ENCODE measurements at regions not wholly inside any gene's neighbourhood (a gene's known extent, or its start where the extent isn't known, plus 50 kb on each side); places are given as distances from the start of the nearest gene placed in this dataset.

DNA sequence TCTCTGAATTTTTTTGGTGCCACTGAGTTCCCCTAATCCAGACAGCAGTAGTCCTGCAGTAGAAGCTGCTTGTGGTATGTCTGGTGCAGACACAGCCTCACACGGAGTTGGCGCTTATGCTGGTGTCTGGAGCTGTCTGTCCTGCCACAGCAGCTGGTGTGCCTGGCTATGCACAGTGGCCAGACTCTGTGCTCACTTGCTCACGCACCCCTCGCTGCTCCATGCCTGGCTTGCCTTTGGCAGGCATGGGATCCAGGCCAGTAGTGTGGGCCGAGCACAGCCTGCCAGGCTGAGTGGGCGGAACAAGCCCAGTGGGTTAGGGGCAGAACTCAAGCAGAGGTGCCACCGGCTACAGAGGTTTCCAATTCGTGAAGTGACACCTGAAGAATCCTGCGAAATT, 845.9 kb upstream of the PCDH9 start:
- no peak for DNase-seq

DNA sequence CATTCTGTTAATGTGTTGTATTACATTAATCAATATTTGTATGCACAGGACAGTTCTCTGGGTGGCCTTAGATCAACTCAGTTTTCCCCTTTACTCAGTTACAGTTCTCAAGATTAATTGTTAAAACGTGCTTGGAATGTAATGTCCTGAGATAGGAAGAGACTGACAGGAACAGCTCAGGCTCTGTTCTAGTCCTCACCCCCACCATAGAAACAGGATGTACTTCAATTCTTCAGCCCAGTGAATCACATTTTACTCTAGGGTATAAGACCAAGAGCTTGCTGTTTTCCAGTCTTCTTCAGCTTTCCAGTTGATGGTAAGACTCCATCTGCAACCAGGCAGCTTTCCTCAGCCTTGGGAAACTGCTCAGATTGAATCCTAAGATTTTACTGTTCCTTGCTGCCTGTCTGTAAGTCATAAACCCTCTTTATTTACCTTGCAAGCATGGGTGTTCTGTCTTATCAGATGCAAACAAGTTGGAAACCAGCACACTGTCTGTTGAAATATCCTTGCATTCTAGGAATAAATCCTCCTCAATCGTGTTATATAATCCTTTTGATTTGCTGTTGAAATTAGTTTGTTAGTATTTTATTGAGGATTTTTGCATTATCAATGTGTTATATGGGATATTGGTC, 836.9 kb upstream of the PCDH9 start:
- DNase-seq, result no peak

DNA sequence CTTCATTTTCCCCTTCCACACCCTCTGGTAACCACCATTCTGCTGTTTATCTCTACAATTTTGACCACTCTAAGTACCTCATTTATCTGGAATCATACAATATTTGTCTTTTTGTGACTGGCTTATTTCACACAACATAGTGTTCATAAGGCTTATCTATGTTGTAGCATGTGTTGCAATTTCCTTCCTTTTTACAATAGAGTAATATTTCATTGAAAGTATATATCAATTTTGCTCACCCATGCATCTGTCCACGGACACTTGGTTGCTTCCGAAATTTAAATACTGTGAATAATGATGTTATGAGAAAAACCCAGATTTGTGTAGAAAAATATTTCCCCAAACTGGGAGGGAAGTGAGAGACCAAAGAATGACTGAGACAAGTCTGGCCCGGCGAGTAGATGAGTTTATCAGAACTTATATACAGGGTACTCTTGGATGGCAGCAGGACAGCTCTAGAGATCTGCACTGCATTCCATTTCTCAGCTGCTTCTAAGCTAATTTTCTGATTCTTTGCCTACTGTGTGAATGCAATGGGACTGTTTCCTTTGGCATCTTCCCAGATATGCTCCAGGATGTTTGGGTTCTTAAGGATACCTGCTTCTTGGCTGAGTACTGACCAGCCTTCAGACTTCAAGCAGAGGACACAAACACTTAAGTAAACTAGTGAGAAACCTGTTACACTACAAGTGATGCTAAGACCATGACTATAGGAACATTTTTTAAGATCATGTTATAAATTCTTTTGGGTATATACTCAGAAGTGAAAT, 834.0 kb upstream of the PCDH9 start:
- DNase-seq, result no peak

DNA sequence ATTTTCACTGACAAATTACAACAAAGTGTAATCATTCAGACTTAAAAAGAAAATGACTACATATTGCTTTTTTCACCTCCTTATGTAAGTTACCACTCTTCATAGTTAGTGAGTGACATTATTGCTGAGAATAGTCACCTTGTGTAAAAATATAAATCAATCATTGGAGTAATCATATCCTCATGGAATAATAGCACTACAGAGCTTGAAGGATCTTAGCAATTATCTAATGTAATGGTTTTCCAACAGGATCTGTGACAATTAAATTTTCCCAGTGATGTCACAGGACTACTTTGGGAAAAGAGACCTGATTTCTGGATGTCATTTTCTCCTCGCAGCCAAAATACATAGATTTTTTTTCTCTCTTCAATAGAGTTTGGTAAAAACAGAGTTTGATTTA, 833.0 kb upstream of the PCDH9 start:
- no peak for DNase-seq

DNA sequence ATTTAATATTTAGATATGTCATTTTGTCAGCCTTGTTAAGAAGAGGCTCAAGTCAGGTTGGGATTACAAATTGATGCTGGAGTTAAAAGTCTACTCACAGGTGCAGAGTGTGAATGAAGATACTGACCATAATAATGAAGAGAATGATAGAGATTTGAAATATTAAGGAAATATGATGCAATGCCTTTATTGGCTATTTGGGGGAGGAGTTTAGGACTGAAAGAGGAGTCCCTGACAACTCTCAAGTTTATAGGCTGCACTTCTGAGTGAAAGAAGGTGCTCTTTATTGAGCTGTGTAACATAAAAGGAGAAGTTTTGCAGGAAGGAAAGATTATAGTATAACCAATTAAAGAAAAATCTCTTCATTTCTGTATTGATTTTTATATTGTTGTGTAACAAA, 827.7 kb upstream of the PCDH9 start:
- no peak for DNase-seq

DNA sequence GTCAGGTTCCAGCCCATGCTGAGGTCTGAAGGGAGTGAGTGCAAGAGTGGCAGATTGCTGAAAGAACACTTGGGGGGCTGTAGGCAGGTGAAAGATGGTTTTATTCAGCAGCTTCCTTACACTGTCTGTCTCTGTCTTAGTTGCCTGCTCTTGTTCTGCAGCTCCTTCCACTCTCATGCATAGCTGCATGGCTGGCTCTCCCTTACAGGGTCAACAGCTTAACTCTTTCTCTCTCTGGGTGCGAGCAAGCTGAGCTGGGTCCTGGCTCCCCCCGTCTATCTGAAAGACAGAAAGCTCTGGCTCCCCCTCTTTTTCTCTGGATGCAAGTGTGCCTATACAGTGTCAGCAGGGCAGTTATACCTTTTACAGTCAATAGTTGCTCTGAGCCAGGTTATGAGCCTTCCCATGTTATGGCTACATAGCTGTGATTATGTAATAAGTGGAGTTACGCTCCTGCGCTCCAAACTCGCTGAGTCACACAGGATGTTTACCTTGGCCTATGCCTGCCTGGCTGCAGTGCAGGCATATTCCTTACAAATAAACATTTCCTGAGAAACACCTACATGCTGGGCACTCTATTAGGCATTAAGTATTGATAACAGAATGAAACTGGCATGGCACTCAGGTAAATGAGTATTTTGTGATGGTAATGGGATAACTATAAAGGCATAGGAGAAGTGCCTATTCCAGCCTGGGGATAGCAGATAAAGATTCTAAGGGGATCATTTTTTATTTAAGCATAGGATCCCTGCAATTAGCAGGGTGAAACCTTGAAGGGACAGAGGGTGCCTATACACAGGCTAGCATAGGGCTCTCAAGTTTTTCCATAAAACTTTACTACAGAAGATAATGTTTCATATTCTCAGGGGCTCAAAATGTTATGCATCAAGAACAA, 826.9 kb upstream of the PCDH9 start:
- DNase-seq, result no peak

DNA sequence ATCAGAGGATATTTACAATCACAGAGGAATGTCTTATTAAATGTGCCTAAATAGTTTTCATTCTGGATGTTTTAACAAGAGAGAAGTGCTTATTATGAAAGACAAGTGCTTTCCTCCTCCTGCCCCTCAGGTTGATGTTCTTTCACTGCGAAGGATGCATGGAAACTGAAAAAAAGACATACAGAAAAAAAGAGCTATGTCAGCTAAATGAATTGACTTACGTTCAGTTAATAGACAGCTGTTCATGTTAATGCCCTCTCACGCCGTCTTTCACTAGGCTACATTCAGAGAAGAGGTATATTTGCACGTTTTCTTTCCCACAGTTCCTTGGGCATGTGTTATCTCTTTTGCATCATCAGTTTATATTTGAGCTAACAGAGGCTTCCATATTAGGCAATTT, 821.8 kb upstream of the PCDH9 start:
- DNase-seq, result no peak

DNA sequence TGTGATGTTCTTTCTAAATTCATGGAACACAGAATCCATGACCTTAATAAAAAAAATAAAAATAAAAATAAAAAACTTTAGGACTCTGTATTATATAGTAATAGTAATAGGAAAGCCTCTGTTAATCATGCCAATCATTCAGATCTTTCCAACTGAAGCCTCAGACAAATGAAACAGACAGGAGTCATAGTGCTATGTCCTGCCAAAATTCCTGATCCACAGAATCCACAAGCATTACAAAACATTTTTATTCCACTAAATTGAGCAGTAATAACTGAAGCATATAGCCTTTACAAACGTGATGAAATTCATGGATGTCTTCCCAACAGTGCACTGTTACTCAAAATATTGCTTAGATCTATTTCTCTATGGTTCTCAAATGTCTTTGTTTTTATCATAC, 820.6 kb upstream of the PCDH9 start:
- DNase-seq, result no peak

DNA sequence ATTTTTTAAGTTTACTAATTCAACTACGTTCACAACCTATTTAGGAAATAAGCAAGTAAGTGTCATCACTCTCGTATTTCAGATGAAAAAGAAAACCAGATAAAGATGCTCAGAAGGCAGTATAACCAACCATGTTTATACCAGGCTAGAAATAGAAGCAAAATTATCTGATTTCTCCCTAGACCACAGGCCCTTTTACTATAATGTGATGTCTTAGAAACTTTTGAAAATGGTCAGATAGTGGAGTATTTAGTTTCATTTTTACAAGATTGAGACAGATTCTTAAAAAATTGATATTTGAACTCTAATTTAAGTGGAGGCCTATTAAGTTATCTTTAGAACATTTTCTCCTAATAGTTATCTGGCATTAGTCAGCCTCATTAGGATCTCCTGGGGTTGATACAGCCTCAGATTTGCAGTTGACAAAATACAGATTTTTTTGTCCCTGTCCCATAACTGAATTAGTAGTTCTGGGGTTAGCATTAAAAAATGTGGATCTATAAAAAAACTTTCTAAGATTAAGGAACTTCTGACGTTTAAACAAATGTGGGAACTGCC, 818.7 kb upstream of the PCDH9 start:
- DNase-seq, result no peak

DNA sequence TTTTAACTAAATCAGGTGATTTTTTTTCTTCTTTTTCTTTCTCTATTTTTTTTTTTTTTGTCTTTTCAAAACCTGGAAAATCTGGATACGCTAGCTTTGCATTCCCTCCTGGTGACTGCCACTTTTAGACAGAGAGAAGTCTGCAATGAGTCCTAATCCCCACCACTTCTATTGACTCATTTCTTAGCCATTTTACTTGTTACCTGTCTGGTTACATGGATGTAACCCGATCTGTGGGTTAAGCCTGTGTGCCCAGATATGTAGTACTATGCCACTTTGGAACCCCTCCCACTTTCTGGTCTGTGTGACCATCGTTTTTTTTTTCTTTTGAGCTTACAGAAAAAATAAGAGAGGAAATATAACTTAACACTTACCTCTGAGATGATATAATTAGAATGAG, 817.8 kb upstream of the PCDH9 start:
- no peak for DNase-seq

DNA sequence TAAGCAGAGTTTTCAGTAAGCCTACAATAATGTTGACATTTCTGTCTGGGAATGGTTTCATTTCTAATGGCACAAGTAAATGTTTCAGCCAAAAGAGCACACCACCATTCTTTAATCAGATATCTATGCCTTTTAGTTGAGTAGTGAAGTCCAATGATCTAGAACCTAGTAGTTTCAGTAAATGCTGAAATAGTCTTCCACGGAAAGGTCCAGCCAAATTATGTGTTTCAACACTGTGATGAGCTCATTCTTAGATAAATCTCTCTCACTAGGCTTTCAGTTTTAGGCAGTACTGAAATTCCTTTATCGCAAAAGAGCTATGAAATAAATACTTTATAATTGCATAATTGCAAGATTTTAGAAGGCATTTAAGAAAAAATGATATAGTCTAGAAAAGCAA, 816.8 kb upstream of the PCDH9 start:
- no peak for DNase-seq

DNA sequence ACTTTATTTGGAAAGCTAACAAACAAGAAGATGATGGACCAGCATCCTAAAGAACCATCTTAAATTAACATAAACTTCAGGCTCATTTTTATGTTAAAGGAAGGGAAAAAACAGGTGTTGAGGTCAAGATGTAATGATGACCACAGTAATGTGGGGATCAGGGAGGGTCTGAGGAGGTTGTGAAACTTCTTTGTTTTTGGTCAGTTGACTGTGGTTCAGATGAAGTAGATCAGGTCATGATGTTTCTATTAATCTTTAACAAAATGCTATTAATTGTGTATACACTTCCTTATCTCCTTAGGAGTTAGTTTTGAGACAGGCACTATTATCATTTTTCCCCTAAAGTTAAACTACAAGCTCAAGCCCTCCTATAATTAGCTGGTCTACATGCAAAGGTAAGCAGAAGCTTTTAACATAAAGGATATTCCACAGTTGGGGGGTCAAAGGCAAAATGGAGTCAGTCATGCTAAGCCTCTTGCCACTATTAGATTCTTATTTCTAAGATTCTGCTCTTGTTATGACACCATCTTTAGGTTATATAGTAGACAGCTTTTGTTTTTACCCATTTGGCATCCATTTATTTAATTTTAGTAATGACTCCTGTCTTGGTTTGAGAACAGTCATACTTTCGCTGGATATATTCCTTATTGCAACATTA, 800.1 kb upstream of the PCDH9 start:
- no peak for DNase-seq

DNA sequence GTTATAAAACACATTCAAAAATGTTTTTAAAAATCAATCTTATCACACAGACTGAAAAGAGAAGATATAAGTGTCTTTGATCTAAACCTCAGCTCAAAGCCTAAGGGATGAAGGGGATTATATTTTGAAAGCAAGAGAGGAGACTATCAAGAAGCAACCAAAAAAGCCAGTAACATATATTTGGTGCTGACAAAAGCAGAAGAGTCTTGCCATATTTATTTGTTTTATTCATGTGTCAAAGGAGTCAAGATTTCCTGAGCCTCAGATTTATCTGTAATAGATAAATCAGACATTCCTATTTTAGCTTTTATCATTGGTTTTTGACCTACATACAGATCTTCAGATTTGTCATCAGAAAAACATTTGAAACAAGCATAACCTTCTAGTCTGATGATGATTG, 798.6 kb upstream of the PCDH9 start:
- DNase-seq, result no peak

DNA sequence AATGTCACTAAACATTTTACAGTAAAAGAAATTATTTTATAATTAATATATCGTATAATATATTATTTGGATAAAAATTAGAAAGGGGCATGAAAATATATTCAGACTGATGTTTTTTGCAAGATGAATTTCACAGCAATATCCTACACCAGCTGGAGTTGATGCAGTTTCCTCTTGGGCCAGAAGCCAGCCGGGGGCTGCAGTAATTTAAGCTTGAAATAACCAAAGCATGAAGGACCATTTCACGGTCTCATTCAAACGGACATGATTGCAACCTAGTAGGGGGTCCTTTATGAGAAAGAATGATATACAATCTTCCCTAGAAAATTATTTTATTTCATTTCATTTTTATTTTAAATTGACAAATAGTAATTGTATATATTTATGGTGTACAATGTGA, 797.2 kb upstream of the PCDH9 start:
- DNase-seq, result no peak

DNA sequence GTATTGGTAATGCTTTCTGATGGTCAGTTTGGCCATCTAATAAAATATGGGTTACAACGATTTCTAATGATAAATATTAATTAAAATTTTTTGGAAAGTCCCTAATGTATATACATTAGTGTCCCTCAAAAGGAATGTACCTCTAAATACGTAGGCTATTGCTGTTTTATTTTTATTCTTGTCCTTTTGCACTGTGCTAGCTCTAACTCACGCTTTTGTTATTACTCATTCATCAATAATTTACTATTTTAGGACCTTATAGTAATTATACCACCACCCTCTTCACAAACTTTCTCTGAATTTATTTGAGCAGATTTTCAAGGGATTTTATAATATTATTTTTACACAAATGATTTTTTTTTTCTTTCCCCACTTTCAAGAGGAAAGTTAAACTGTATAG, 795.9 kb upstream of the PCDH9 start:
- DNase-seq, result no peak

DNA sequence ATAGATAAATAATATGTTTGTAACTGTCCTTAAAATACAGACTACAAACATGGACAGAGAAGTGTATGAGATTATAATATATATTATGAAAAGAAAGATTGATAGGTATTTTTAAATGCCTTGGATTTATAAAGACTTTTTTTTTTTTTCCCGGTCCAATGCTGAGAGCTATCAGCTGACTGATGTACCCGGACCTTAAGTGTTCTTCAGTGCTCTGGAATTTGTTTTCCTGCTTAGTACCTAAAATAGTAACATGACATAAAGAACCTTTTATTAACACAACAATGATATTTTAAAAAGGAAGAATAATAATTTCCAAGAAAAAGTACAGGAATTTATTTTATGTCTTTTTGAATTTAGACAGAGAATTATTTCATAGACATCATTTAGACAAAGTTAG, 795.5 kb upstream of the PCDH9 start:
- DNase-seq, result no peak

DNA sequence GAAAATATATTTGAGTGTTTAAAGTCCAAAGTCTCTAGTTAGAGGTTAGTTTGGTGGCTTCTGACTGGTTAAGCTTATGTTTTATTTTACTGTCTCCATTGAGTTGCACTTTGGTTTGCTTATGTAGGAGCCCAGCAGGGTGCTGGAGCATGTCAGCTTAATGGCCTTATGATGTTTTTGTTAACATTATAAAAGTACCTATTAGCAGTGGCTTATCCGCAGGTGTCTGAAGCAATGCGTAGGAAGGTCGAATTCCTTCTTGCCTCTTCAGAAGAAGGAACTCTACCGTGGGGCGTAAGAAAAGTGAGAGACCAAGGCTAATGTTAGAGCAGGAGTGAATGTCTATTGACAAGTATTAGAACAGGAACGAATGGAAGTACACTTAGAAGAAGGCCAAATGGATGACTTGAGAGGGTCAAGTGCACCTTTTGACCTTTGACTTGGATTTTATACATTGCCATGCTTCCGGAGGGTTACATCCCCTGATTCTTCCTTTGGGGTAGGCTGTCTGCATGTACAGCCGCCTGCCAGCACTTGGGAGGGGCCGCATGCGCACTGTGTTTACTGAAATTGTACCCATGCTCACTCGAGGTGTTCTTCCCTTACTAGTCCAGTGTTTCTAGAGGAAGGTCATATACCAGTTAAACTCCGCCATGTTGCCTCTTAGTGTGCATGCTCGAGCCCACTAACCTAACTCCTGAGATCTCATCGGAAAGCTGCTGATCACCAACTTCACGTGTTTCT, 793.9 kb upstream of the PCDH9 start:
- no peak for DNase-seq

DNA sequence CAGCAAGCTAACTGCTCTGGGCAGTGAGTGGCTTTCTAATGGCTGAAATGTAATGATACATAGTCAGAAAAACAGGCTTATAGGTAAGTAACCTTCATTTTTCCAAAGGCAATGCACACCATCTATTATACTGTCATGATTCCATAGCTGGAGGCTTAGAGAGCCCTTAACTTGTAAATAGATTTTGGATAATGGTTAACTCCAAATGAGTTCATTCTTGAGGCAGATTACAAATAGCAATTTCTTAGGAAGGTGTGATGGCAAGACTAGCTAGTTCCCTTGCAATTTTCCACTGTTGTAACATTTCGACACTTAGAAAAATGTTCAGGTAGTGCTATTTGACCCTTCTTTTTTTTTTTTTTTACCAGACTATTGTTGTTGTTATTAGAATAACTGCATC, 789.8 kb upstream of the PCDH9 start:
- DNase-seq, result no peak

DNA sequence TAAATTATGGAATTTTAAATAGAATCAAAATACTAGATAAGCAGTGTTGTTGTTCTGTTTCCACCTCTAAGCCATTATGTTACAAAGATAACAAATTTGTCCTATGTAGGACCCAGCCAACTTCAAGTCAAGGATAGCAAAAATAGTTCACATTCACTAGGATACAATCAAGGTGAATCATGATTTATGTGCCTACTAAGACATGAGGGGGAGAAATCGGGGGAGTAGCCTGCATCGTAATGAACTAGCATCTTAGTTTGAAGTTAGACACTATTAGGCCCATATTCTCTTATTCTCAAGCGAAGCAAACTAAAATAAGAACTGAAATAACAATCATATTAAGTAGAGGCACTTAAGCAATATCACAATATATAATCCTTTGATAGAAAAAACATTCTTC, 779.4 kb upstream of the PCDH9 start:
- no peak for DNase-seq

DNA sequence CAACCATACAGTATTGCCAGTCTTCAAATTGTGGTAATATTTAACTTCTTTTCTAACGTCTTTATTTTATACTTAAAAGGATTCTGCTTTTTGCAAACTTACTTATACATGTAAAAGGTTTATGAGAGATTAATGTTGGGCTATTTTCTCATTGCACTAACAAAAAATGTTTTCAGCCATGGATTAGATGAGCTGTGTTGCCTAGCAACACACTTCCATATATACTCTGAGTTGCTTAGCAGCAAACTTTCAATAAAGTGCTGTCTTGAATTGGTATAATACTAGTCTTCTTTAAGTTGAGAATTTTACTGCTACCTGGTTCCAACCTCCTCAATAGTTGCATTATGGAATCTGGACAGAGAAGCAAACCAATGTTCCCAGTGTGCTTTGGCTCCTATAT, 777.4 kb upstream of the PCDH9 start:
- no peak for DNase-seq

DNA sequence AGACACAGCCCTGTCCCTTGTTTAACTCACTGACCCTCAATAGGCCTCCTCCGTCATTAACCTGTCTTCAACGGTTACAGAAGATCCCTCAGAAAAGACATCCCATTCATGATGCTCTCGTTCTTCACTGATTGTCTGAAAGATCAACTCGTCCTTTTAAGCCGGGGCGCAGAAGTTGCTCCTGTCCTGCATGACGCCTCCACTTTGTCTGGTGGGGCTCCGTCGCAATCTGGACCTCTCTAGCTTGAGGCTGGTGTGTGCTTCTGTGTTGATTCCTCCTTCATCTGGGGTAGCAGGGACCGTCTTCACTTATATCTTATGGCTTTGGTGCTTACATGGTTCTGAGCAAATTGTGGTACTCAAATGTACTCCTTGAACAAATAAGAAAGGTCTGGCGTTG, 766.0 kb upstream of the PCDH9 start:
- DNase-seq, result no peak

DNA sequence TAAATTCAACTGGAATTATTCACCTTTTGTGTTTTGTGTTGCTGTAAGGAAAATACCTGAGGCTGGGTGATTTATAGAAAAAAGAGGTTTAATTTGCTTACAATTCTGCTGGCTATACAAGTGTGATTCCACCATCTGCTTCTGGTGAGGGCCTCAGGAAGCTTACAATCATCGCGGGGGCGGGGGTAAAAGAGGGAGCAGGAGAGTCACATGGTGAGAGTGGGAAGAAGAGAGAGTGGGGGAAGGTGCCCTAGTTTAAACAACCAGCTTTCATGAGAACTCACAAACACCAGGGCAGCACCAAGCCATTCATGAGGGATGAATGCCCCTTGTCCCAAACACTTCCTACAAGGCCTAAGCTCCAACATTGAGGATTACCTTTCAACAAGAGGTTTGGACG, 760.7 kb upstream of the PCDH9 start:
- DNase-seq, result no peak
